ENCODE measurements at regions not wholly inside any gene's neighbourhood (a gene's known extent, or its start where the extent isn't known, plus 50 kb on each side); places are given as distances from the start of the nearest gene placed in this dataset.

DNA sequence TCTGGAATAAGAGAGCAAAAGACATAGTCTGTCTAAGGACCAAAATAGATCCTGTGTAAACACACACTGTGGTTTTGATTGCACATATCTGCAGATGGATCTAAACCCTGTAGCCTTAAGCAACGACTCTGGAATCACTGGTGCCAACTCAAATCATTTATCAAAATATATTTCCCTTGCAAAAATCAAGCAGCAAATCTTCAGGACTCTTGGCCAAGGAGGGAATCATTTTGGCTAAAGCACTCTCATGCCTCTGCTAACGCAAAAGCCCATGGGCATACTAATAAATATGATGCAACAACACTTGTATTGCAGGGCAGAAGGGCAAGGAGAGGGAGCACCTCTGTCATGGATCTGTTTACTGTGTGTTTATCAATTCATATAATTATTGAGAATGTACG, 155.4 kb upstream of the DUSP10 start:
- H3K4me3 ChIP-seq (ENCODE audit: low read depth, low read length) = no peak overlapping the region

DNA sequence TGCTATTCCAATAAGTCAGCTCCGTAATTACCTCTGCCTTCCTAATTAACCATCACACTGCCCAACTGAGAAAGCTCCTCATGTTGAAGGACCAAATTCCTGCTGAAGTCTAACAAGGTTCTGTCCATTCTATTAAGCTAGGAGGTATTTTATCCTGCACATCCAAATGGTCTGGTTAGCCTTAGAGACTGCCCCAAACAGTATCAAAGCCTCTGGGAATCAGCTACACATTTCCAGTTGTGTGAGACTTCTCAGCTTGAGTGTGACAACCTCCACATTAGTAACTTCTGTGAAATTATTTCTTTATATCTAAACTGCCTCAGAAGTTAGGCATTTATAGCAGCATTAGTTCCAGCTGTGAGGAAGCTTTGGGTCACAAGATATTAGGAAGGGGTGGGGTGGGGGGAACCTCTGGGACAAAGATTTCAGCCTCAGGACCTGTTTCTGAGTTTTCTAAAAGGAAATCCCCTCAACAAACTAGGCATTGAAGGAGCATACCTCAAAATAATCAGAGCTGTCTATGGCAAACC, 150.5 kb upstream of the DUSP10 start:
- no peak overlapping the region for H3K4me3 ChIP-seq (ENCODE audit: low read depth, low read length)

DNA sequence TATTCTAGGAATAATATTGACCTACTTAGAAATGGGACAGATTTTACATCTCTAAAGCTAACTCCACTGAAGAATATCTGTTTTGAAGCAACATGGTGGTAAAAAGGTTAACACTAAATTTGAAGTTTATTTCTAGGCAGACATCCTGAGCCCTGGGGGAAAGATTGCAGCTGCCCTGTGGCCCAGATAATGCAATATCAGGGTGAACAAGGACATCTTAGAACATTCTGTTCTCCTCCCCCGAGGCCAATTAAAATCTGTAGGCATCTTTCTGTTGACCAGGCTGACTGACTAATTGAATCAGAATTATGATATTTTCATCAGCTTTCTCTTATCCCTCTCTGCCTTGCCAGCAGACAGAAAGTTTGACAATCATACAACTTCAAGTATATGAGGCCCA, 149.8 kb upstream of the DUSP10 start:
- no peak overlapping the region for H3K4me3 ChIP-seq (ENCODE audit: low read depth, low read length)

DNA sequence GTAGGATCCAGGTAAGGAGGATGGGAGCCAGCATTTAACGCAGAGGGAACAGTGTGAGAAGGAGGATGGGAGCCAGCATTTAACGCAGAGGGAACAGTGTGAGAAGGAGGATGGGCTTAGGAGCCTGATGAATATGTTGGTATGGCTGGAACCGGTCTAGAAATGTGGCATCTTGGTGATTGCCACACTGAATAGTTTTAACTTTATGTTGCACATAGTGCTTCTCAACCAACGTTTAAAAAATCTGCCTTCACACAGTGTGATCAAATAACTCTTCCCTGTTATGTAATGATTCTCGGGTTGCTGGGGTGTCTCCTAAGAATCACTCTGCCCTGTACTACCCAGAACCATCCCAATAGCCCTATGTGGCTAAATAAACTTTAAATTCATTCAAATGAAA, 146.9 kb upstream of the DUSP10 start:
- no peak overlapping the region for H3K4me3 ChIP-seq (ENCODE audit: low read depth, low read length)

DNA sequence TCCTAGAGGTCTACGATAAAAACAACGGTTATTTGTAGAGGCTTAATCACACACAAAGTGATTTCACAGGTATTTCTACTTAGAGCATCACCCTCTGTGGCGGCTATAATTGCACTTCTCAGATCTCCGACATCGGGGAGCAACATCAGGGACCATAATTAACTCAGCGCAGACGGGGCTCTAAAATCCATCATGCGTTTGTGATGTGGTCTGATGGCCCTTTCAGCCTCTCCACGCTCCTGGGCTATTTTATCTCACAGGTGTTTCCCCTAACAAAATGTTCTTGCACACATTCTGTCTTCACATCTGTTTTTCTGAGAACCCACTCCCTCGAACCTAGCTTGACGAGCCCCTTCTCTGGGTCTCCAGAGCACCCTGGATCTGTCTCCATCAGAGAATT, 146.3 kb upstream of the DUSP10 start:
- H3K4me3 ChIP-seq (ENCODE audit: low read depth, low read length) = no peak overlapping the region

DNA sequence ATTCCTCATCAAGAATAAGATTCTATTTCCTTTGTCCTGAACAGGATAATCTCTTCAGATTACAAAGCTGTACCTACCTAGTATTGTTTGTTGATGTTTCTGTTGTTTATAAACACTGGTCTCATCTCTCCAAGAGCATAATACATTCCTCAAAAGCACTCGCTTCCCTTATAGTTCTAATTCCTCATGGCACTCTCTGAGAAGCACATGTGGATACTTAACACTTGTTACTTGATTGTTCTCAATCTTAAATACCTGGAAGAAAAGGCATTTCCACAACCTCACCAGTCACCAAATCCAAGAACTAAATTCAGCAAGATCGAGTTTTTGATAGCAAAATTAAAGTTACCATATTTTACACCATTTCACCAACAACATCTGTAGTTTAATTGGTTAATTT, 145.9 kb upstream of the DUSP10 start:
- no peak overlapping the region for H3K4me3 ChIP-seq (ENCODE audit: low read depth, low read length)

DNA sequence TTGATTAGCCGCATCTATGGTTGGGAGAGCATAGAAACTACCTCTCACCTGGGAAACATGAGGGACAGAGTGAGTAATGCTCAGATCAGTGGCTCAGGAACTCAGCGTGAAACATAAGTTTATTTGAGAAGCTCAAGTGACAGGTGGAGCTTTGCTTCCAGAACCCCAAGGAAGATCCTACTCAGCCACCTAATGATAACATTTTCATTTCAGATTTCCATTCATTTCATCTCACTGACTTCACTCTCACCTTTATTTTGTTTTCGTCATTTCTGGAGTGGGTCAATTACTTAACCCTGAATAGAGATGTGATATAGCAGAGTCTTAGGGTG, 145.5 kb upstream of the DUSP10 start:
- no peak overlapping the region for H3K4me3 ChIP-seq (ENCODE audit: low read depth, low read length)

DNA sequence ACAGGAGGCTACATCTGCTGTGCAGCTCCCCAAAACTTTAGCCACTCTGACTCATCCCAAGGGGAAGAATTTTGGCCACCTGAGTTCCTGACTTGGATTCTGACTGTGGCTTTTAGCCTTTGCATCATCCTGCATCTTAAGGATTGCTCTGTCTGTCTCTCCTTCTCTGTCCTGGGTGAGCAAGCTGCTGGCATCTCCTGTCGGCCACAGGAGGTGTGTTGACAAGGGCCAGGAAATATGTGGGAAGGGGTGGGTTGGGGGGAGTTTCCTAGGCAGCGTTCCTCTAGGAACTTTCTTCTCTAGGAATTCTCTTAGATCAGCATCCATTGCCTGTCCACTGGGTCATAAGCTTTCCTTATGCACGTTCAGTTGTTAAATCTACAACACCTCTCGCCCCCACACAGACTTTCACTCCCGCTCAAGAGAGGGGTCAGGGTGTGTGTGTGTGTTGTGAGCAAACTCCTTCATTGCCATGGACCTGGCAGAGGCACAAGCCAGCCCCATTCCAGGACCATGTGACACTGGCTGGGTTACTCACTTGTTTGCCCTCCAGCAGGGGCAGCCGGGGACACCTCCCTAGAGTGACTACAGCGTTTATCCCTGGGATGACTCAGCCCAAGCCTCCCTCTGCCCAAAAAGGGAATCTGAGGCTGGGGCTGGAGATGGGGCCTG, 145.0 kb upstream of the DUSP10 start:
- H3K4me3 ChIP-seq (ENCODE audit: low read depth, low read length) = no peak overlapping the region

DNA sequence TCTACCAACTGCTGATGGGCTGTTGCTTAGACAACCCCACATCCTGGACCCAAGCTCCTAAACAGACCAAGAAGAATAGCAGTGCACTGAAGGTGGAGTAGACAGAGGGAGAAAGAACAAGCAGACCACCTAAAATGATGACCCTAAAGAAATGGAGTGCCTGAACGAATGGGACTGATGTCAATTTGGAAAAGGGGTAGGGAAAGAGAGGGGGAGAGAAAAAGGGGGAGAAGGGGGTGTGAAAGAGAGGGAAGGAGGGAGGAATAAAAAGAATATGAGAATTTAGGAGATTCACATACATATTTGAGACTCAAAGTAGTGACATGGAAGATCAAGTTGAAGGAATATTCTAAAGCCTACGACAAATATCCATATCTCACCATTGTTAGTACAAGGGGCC, 144.4 kb upstream of the DUSP10 start:
- no peak overlapping the region for H3K4me3 ChIP-seq (ENCODE audit: low read depth, low read length)

DNA sequence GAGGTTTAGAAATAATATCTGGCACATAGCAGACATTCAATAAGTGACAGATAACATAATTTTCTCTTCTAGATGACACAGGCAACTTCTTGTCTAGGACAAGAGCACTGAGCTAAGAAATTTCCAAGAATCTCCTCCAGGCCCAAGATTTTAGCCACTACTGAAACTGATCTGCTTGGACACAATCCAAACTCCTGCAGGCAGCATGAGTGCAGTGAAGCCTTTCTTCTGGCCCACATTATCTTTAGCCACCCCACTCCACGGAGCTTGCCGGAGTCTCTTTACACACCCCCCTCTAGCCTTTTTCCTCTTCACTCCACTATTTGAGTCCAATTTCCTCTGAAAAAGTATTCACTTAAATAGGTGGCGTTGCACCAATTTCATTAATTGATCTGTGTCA, 142.9 kb upstream of the DUSP10 start:
- no peak overlapping the region for H3K4me3 ChIP-seq (ENCODE audit: low read depth, low read length)

DNA sequence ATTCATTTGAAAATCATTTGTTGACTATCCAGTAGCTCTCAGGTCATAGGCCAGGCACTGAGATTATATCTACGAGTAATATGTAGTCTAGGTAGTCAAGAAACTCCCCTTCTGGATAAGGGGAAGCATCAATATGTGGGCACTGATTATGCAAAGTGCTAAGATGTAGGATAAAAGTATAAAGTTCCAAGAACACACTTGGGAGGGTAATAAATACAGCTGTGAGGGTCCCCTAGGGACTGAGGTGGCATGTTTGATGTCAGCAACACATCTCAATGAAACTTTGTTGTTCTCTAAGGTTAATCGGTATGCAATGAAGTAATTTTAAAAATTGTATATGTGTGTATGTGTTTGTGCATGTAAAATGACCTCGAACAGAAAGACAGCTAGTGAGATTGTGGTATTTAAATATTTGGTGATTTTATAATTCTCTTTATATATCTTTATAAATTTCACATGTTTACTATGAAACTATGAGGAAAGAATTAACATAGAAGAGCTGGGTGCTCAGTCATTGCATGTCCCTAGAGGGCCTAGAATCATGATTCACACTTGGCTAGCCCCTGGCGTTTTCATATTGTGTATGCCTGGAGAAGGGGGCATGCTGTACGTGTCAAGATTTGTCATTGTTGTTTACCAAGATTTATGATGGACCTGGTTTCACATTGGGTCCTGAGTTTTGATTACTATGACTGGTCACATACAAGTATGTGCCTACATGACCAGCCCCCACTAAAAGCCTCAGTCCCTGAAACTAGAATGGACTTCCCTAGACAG, 140.1 kb upstream of the DUSP10 start:
- H3K4me3 ChIP-seq (ENCODE audit: low read depth, low read length) = no peak overlapping the region

DNA sequence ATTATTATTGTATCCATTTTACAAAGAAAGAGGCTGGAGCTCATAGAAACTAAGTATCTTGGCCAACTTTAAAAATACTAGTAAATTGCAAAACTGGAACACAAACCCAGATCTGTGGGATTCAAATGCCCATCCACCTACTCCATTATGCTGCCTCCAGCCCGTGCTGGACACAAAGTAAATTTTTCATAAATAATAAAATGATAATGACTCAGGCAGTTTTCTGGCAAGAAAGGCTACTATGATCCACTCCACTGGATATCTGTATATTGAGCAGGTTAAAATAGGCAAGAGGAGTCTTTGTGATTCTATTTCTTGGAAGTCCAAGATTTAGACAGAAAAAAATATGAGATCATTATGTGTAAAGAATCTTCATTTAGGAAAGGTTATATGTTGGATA, 138.3 kb upstream of the DUSP10 start:
- no peak overlapping the region for H3K4me3 ChIP-seq (ENCODE audit: low read depth, low read length)

DNA sequence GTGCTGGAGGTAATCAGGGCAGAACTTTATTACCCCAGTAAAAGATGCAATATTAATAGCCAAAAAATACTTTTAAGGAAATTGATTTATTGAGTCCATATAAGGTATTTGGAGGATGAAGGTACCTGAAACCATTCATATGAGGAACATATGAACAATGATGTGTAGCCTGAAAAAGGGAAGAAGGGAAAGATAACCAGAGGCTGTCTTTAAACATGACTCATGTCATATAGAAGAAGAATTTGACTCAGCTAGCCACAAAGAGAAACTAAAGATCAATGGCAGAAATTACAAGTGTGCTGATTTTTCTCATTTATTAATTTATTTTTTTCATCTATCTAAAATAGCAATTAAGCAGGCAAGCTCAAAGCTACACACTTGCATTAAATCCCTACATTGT, 136.2 kb upstream of the DUSP10 start:
- H3K4me3 ChIP-seq (ENCODE audit: low read depth, low read length) = no peak overlapping the region

DNA sequence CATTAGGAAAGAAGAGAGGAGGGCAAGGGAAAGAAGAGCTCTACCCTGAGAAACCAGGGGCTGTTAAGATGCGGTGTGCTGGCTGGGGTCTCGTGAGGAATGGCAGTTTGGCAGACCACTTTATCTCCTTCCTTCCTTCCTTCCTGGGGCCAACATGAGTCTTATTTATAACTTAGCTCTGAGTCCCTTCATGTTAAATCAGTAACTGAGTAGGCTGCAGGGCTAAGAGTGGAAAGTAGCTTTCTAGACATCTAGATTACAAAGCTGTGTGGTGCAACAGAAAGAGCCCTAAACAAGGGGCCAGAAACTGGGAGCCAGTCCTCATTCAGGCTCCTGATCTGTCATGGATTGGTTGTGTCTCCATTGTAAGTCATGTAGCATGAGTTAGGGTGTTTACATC, 135.4 kb upstream of the DUSP10 start:
- H3K4me3 ChIP-seq (ENCODE audit: low read depth, low read length) = no peak overlapping the region

DNA sequence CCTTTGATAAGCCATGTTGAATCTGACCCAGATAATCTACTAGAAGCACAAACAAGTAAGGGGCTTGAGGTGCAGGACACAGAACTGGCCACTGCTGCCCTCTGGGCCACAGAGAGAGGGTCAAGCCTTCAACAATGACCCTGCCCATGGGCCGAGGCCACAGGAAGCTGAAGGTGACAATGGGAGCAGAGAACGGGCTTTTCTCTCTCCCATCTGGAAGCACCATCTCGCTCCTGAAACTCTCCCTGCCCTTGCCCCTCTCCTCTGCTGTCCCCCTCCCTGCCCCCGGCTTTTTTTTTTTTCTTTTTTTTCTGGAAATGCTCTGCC, 133.1 kb upstream of the DUSP10 start:
- no peak overlapping the region for H3K4me3 ChIP-seq (ENCODE audit: low read depth, low read length)

DNA sequence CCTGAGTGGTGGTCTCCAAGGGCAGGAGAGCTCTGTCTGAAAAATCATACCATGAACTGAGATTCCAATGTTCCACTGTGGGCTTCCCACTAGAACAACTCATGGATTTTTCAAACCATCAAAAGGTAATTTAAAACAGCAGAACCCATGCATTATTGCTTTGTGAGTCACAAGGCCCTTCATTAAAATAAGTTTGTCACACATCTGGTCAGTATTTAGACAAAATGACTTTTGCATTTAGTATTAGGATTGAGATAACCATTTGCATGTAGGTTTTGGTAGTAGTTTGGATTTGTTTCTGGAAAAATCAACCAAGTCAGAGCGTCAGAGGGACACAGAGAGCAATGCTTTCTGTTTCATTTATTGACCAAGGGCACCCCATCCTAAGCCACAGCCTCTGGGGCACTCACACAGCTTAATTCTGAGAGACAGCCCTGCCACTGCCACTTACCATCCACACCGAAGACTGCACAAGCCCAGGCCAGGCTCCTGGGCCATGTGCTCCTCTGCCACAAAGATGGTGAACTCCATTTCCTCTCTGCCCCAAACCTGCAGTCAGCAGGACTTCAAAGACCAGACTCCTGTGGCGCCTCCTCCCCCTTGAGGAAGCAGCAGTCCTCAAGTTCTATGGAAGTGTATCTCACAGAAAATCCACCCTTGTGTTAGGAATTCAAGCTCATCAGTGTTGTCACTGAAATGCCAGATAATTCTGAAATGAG, 132.6 kb upstream of the DUSP10 start:
- no peak overlapping the region for H3K4me3 ChIP-seq (ENCODE audit: low read depth, low read length)

DNA sequence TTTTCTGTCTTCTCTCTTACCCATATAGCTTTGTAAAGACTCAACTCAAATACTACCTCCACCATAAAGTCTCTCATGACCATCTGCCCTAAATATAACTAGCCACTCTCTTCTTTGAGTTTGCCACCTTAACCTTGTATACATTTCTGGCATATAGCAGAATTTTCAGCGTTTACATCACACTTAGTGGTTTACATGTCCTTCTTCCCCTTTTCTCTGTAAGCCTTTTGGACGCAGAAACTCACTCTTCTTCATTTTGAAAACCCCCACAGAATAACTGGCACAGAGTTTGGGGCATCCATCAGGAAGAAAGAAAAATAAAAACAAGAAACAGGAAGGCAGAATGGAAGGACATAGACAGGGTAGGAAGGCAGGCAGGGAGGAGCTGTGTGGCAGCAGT, 131.8 kb upstream of the DUSP10 start:
- H3K4me3 ChIP-seq (ENCODE audit: low read depth, low read length) = no peak overlapping the region

DNA sequence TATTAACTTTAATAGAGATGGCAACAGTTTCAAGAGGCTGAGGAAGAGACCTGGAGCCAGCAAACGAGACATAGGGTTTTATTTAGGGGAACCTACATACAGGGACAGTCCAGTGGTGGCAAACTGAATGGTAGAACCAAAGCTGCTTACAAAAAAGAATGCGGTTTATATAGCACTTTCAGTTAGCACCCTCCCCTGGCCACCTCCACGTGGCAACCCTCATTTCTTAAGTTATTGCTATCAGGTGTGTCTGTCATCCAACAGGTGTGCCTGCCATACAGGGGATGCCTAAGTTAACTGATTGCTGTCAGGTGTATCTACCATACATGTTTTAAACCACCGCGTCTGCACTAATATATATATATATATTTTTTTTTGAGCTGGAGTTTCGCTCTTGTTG, 129.2 kb upstream of the DUSP10 start:
- H3K4me3 ChIP-seq (ENCODE audit: low read depth, low read length) = no peak overlapping the region

DNA sequence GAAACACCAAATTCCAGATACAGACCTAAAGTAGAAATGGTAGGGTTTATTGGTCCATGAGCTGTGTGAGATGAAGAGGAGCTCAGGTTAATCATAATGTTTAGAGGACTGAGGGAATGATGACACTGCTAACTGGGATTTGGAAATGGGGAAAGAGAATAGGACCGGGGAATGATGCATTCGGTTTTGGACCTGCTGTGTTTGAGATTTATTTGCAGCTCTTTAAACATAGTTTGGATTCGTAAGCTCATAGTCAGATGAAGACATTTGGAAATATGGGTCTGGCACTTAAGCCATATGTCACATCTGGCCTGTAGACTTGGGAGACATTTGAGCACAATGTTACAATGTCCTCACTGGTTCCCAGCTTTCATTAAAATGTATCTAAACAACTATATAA, 127.9 kb upstream of the DUSP10 start:
- H3K4me3 ChIP-seq (ENCODE audit: low read depth, low read length) = no peak overlapping the region

DNA sequence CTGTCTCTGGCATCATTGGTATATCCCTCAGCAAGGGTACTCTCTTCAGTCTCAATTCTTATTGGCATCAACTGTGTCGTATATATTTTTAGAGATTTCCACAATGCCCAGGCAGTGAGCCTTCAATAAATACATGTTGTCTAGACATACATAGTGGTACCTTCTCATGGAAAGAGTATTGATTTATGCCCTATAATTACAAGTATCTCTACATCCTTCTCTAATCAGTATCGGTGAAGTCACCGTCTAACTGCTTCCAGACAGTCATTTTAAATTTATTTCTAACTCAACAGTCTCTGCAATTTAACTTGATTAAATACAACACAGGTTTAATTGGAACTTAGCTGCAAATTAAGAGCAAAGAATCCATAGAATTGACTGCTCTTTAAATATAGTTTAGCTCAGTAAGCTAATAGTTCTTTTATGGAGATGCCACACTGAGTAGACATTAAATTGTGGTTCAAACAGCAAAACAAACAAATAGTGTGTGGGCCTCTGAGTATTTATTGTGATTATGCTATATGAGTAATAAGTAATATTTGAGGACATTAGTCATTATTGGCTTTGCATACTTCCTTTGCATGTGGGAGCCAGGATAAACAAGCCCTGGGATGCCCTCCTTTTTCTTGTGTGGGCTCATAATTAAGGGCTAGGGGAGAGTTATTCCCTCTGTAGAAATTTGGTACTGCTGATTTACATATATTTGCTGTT, 126.9 kb upstream of the DUSP10 start:
- no peak overlapping the region for H3K4me3 ChIP-seq (ENCODE audit: low read depth, low read length)

DNA sequence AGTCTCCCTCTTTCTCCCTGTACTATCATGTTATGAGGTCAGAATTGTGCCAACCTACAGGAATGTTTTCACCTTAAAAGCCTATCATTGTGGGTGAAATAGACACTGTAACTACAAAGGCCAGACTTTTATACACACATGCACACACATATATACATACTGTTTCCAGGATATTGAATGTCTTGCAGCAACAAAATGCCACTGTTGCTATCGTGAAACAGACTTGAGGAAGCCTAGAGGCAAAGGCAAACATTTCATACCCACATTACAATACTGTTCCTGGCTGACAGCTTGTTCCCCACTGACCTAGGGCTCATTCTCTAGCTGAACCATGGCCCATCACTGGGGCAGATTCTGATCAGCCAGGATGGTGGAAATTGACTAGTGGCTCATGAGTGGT, 125.1 kb upstream of the DUSP10 start:
- H3K4me3 ChIP-seq (ENCODE audit: low read depth, low read length) = no peak overlapping the region

DNA sequence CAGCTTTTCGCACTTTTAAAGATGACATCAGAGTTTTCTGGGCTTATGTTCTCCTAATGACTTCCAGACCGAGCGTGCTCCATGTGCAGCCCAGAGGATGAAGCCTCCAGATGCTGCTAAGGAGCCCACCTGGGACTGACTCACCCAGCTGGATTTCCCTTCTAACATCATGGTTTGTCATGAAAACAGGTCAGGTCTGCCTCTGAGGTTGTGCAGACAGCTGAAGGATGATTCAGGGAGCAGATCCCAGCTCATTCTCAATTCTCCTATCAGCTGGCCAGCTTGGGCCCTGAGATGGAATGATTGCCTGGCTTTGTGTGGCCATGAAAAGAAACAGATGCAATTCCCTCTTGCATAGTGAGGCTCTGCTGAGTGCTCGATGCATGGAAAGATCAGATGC, 123.9 kb upstream of the DUSP10 start:
- no peak overlapping the region for H3K4me3 ChIP-seq (ENCODE audit: low read depth, low read length)

Measured in iPS-11a (cell line).